GM23248 (cell line): ENCODE measurements at regions not wholly inside any gene's neighbourhood (a gene's known extent, or its start where the extent isn't known, plus 50 kb on each side); places are given as distances from the start of the nearest gene placed in this dataset.

Experiments
- EZH2 ChIP-seq: fragments of 200-600 bp; sonication (generic); IDR thresholded peaks from 2 replicates; pipeline ENCODE4 v1.6.1; 2018; ENCODE audit warnings: antibody characterized with exemption, mild to moderate bottlenecking; ENCODE audit not compliant: insufficient read depth, poor library complexity, severe bottlenecking
- EZH2phosphoT487 ChIP-seq: fragments of 200-600 bp; sonication (generic); IDR thresholded peaks from 2 replicates; pipeline ENCODE4 v1.6.1; 2018; ENCODE audit warnings: antibody characterized with exemption, moderate library complexity, mild to moderate bottlenecking, low read depth; ENCODE audit not compliant: insufficient read depth

DNA sequence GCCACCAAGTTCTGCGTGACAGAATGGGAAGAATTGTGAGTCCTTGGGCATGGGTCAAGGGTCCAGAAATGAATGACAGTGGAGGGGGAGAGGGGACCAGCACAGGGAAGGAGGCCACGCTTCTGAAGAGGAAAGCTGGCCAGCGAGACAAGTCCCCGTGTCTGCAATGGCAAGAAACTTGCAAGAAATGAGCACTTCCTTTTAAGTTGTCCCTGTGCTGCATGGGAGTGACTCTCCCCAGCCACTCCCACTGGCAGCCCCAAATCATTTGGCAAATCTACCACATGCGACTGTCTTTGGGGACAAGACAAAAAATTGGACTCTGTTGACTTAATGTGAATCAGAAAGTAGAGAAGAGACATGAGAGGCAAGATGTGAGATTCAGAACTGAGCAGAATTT, 242.2 kb upstream of the RREB1 start:
- TF ChIP-seq EZH2phosphoT487 (no peak), EZH2 (no peak)
